ENCODE measurements at regions not wholly inside any gene's neighbourhood (a gene's known extent, or its start where the extent isn't known, plus 50 kb on each side); places are given as distances from the start of the nearest gene placed in this dataset.
"Not testable (repeated sequence)": the region's sequence is repeated elsewhere in the genome, so short reads cannot be mapped to it uniquely, and the experiment has no call there.

- DNase-seq, result no peak
Observed at GRCh38 chr2:182477774-182478173, 50.9 kb upstream of the PDE1A start.

- no peak for DNase-seq
Observed at GRCh38 chr2:182481676-182482075, 54.8 kb upstream of the PDE1A start.

- DNase-seq, result no peak
Observed at GRCh38 chr2:182482511-182482910, 55.7 kb upstream of the PDE1A start.

- no peak for DNase-seq
Observed at GRCh38 chr2:182496596-182496995, 69.8 kb upstream of the PDE1A start.

- no peak for DNase-seq
Observed at GRCh38 chr2:182499706-182500470, 73.1 kb upstream of the PDE1A start.

DNA sequence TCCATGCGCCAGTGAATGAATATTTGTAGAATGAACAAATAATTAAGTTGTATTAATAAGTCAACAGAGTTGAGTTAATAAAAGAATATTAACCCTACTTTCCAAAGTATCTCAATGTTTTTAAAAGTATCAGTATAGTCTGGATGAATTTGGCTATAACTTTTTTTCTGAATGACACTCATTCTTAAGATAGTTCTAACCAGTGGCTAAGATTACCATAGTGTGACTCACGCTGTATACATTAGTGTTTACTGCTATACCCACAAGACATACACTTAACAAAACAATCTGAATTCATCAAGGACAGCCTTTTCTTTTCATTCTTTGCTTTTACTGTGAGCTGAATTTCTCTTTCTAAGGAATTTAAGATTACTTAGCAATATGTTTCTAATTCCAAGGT is 77.0 kb upstream of the PDE1A start:
- DNase-seq, result no peak

DNA sequence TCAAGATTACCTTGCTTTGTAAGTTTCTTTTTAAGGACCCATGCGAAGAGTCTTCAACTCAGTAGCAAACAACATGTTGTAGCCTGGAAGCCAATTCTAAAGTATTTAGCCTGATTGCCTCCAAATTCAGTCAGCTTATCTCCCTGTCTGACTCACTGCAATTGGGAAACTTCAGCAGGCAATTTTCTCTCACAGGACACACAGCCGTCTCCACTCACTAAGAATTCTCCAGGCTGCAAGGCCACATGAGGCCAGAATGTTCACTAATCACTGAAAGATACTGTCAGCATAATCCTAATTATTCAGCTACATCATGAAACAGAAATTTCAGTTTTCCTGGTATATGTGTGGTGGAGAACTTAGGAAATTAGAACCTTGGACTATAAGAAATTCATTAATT is 78.1 kb upstream of the PDE1A start:
- DNase-seq, result no peak

DNA sequence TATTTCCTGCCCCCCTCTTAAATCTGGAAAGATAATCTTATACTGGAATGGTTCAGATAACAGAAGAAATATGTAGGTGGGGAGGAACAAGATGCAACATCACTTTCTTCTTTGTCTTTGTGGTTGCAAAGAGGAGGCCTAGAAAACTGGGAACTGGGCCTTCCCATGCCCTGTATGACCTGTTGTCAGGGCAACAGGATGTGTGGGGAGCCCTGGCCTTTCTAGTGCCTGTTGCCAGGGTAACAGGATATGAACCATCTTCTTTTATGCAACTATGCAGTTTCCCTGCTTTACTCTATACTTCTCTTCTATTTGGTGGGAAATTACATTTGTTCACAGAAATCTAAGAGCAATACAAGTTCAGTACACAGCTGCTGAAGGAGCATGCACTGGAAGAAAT is 79.8 kb upstream of the PDE1A start:
- no peak for DNase-seq

DNA sequence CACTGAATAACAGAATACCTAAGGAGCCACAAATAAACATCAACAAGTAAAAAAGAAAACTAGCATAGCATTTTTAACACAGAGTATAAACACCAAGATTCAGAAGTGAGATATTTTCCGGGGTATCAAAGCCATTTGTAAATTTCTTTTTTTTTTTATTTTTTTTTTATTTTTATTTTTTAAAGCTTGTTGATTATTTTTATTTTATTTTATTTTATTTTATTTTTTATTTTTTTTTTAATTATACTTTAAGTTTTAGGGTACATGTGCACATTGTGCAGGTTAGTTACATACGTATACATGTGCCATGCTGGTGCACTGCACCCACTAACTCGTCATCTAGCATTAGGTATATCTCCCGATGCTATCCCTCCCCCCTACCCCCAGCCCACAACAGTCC is 81.7 kb upstream of the PDE1A start:
- not testable (repeated sequence) for DNase-seq

- DNase-seq, result no peak
Observed at GRCh38 chr2:182509216-182509615, 82.4 kb upstream of the PDE1A start.

GRCh38 chr2:182521453-182522404 is 94.9 kb upstream of the PDE1A start:
- DNase-seq, result no peak

DNA sequence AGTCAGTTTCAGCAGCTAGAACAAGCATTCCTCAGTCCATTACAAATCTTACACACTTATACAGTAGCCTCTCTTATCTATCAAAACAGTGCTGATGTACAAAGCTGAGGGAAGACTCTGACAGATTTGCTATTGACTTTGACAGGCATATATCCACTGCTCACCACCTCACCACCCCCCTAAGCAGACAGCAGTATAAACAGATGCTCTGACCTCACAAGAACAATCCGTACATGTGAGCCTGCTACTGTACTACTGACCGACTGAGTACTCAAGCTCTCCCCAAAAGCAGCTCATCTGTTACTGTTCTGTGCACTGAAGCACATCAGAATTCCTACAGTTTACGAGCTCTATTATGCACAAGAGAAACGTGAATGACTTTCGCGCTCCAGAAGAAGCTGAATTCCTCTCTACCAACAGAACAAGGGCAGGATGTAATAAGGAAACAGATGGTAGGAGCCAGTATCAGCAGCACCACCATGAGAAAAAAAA is 95.6 kb upstream of the PDE1A start:
- DNase-seq, result peak; percentile 55

- no peak for DNase-seq
Observed at GRCh38 chr2:182522972-182523473, 96.2 kb upstream of the PDE1A start.

DNA sequence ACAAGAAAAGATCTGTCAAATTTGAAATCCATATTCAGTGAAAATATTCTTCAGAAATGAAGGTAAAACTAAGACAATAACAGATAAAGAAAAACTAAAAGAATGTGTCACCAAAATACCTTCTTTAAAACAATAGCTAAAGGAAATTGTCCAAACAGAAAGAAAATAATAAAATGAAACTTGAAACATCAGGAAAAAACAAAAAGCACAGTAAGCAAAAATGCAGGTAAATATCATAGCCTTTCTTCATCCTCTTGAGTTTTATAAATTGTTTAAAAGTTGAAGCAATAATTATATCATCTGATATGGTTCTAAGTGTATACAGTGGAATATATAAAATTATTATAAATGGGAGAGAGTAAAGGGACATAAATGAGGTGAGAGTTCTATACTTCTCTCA is 103.8 kb upstream of the PDE1A start:
- no peak for DNase-seq

GRCh38 chr2:182540252-182540651 is 113.4 kb upstream of the PDE1A start:
- DNase-seq, result no peak

GRCh38 chr2:182541268-182541667 is 114.4 kb upstream of the PDE1A start:
- DNase-seq, result no peak

DNA sequence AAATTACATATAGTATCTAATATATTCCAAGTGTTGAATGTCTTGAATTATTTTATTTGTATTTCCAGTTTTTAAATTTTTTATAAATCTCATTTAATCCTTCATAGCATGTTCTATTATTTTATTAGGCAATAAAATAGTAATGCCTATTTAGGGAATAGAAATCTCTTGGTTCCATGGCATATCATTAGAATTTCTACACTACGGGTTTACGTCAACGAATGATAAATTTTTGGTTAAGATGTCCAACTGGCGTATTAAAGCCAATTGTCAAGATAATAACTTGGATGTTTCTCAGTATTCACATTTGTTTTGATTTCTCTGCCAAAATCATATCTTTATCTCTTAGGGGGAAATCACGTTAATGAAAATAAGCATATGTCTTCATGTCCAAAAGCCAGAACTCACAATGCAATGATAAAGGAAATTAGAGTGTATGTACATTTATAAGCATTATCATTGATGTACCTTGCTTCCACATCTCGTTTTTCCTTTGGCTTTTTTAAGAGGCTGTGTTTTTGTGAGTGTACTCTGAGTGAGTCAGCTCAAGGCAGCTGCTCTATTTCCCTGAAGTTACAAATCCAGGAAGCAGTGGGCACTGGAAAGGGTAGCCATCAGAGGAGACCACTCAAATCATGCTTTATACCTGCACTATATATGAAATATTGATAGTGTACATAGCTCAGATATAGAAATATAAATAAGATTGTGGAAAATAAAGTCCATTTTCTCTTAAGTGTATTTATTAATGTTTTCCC is 115.8 kb upstream of the PDE1A start:
- DNase-seq, result no peak

GRCh38 chr2:182543741-182544525 is 117.1 kb upstream of the PDE1A start:
- DNase-seq, result no peak

- DNase-seq, result no peak
Observed at GRCh38 chr2:182545420-182546167, 118.8 kb upstream of the PDE1A start.

- no peak for DNase-seq
Observed at GRCh38 chr2:182548031-182548950, 121.5 kb upstream of the PDE1A start.

All from midbrain (tissue), 1 donor.